Transverse colon (tissue), 4 donors: ENCODE measurements at regions not wholly inside any gene's neighbourhood (a gene's known extent, or its start where the extent isn't known, plus 50 kb on each side); places are given as distances from the start of the nearest gene placed in this dataset.

Source experiments
- EP300 ChIP-seq: sonication (generic); formaldehyde crosslinking; IDR thresholded peaks from one replicate; pipeline ENCODE4 v1.6.1; 2017; ENCODE audit warnings: antibody characterized with exemption, low read depth
- POLR2A ChIP-seq: fragments of 450-650 bp; IDR thresholded peaks from one replicate; pipeline ENCODE4 v1.6.1; 2016; ENCODE audit warnings: antibody characterized with exemption, mild to moderate bottlenecking, moderate library complexity
- POLR2AphosphoS5 ChIP-seq, 3 donors: sonication (generic); formaldehyde crosslinking; IDR thresholded peaks; one replicate each; pipeline ENCODE4 v1.6.1; 2016; ENCODE audit warnings: antibody characterized with exemption in 3 of 3
- TF ChIP-seq, protein P1 (sequence below), 5 experiments: fragments of 200-600 bp in 3 of 5; fragments of 450-650 bp in 2 of 5; sonication (generic) in 3 of 5; IDR thresholded peaks; 1 replicate in 2 of 5; 2 replicates in 3 of 5; pipeline ENCODE4 v1.5.1; 2016 to 2017; ENCODE audit warnings: antibody characterized with exemption in 5 of 5, inconsistent platforms in 3 of 5, mild to moderate bottlenecking in 2 of 5, moderate library complexity in 1 of 5

GRCh38 chr7:45974540-45975360 is 53.7 kb upstream of the IGFBP3 start:
- TF ChIP-seq POLR2A (no peak), EP300 (no peak), POLR2AphosphoS5 (IDR thresholded peaks at IDR 0.05) (no peak)
- TF ChIP-seq, protein P1, sequence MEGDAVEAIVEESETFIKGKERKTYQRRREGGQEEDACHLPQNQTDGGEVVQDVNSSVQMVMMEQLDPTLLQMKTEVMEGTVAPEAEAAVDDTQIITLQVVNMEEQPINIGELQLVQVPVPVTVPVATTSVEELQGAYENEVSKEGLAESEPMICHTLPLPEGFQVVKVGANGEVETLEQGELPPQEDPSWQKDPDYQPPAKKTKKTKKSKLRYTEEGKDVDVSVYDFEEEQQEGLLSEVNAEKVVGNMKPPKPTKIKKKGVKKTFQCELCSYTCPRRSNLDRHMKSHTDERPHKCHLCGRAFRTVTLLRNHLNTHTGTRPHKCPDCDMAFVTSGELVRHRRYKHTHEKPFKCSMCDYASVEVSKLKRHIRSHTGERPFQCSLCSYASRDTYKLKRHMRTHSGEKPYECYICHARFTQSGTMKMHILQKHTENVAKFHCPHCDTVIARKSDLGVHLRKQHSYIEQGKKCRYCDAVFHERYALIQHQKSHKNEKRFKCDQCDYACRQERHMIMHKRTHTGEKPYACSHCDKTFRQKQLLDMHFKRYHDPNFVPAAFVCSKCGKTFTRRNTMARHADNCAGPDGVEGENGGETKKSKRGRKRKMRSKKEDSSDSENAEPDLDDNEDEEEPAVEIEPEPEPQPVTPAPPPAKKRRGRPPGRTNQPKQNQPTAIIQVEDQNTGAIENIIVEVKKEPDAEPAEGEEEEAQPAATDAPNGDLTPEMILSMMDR (IDR thresholded peaks at IDR 0.05), result no peak
